AG04449 (cell line): ENCODE measurements at regions not wholly inside any gene's neighbourhood (a gene's known extent, or its start where the extent isn't known, plus 50 kb on each side); places are given as distances from the start of the nearest gene placed in this dataset.
"Not testable (repeated sequence)": the region's sequence is repeated elsewhere in the genome, so short reads cannot be mapped to it uniquely, and the experiment has no call there.

ENCODE experiments used
- CTCF ChIA-PET: fragments of 350-600 bp; formaldehyde crosslinking; extraction: SDS; loops from one replicate; lab custom pipeline; 2021; ENCODE audit warnings: antibody characterized with exemption; lab: Yijun Ruan, JAX
- POLR2A ChIA-PET: fragments of 400-600, 350-600 bp; formaldehyde crosslinking; extraction: SDS; loops from one replicate; lab custom pipeline; 2020; ENCODE audit warnings: antibody characterized with exemption, inconsistent platforms; lab: Yijun Ruan, JAX
- DNase-seq: peaks from one replicate; pipeline ENCODE4 v3.0.0-alpha.2; 2010; ENCODE audit warnings: low read depth, low spot score
- H3K4me3 ChIP-seq: 2 replicates; pipeline ENCODE4 v1.5.1; 2011; ENCODE audit warnings: low read depth, mild to moderate bottlenecking, control low read depth, low read length
- TF ChIP-seq, protein P1 (sequence below): IDR thresholded peaks from one replicate; pipeline ENCODE4 v1.5.1; 2011; ENCODE audit warnings: mild to moderate bottlenecking, moderate library complexity, low read length, control low read depth, inconsistent platforms; ENCODE audit not compliant: insufficient read depth; ENCODE audit errors: missing control alignments

DNA sequence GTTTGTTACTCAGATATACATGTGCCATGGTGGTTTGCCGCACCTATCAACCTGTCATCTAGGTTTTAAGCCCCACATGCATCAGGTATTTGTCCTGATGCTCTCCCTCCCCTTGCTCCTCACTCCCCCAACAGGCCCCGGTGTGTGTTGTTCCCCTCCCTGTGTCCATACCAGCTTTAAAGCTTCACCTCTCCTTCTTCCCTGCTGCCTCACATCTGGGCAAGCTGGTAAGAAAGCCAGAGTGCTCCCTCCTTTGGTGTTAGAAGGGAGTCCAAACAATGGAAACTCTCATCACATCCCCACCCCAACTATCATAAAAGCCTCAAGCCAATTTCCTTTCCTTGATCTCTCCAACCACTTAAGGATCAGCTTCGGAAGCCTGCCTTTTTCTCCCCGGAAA is 1115.6 kb upstream of the GOT2 start:
- ChIA-PET POLR2A (no interaction called here), CTCF (no interaction called here)
- TF ChIP-seq, protein P1, sequence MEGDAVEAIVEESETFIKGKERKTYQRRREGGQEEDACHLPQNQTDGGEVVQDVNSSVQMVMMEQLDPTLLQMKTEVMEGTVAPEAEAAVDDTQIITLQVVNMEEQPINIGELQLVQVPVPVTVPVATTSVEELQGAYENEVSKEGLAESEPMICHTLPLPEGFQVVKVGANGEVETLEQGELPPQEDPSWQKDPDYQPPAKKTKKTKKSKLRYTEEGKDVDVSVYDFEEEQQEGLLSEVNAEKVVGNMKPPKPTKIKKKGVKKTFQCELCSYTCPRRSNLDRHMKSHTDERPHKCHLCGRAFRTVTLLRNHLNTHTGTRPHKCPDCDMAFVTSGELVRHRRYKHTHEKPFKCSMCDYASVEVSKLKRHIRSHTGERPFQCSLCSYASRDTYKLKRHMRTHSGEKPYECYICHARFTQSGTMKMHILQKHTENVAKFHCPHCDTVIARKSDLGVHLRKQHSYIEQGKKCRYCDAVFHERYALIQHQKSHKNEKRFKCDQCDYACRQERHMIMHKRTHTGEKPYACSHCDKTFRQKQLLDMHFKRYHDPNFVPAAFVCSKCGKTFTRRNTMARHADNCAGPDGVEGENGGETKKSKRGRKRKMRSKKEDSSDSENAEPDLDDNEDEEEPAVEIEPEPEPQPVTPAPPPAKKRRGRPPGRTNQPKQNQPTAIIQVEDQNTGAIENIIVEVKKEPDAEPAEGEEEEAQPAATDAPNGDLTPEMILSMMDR = no peak
- DNase-seq = no peak
- no peak overlapping the region for H3K4me3 ChIP-seq

DNA sequence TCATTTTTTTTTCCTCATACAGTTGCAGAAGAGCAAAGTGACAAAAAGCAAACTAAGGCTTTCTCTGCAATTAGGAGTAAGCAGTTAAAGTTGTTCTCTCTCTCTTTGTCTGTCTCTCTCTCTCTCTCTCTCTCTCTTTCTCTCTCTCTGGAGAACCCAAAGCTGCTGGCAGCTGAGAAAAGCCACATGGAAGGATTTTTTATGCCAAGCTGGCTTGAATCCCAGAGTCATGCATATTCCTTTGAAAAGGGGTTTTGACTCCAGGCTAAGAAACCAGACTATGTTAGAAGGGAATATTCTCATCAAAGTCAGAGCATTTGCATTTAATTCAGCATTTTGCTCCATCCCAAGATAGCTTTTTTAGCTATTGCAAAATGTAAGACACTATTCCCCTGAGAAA is 1114.2 kb upstream of the GOT2 start:
- POLR2A ChIA-PET = no interaction called here
- TF ChIP-seq, protein P1 = no peak
- H3K4me3 ChIP-seq = no peak overlapping the region
- no peak for DNase-seq
- CTCF ChIA-PET = no interaction called here

DNA sequence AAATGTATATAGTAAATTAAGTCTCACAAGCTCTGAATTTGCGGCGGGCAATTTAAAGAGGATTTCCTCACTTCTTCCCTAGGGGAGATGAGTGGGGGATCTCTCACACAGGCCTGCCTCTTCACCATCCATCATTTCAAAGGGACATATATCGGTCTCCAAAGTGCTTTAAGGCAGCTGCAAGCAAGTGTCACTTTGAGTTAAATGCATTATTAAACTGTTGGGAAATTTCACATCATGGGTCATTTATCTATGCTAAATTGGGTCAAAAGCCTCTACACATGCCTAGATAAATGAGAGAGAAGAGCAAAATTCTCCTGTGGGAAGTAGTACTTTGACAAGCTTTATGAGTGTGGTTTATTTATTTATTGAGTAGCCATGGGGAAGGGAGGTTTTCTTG is 1106.1 kb upstream of the GOT2 start:
- TF ChIP-seq, protein P1 = no peak
- ChIA-PET CTCF (no interaction called here), POLR2A (no interaction called here)
- no peak for DNase-seq
- H3K4me3 ChIP-seq = no peak overlapping the region

DNA sequence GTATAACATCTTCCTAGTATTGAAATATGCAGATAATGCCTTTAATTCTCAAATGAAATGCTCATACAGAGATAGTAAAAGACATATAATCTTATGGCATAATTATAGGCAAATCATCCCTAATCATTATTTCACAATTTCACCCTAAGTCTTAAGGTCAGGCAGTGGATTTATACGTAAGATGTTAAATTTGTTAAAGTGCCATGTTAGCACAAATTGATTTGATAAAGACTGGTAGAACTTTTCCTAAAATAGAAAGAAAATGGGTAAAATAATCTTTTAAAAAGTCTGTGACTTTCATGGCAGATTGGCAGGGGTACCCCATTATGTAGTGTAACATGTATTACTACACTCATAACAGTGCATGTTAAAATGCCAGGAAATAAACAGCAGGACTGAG is 1092.7 kb upstream of the GOT2 start:
- TF ChIP-seq, protein P1 = no peak
- DNase-seq = no peak
- no peak overlapping the region for H3K4me3 ChIP-seq
- ChIA-PET POLR2A (no interaction called here), CTCF (no interaction called here)

DNA sequence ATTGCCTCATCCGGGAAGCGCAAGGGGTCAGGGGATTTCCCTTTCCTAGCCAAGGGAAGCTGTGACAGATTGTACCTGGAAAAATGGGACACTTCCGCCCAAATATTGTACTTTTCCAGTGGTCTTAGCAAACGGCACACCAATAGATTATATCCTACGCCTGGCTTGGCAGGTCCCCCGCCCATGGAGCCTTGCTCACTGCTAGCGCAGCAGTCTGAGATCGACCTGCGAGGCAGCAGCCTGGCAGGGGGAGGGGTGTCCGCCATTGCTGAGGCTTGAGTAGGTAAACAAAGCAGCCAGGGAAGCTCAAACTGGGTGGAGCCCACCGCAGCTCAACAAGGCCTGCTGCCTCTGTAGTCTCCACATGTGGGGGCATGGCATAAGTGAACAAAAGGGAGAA is 1075.4 kb upstream of the GOT2 start:
- DNase-seq, POLR2A ChIA-PET, CTCF ChIA-PET, H3K4me3 ChIP-seq: not testable (repeated sequence)

DNA sequence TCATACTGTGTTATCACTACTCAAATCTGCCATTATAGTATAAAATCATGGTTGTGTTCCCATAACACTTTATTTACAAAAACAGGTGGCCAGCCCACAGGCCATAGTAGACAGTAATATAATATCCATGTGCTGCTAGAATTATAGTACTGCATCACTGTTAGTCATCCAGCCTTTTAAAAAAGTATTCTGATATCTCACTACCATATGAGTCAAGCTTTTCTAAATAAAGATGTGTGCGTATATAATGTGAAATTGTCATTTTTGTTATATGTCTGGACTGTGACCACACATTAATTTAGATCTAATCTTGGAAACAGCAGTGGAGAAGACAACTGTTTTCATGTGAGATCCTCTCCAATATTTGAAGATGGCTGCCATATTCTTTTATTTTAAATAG is 1049.1 kb upstream of the GOT2 start:
- TF ChIP-seq, protein P1 = no peak
- CTCF ChIA-PET = no interaction called here
- no peak for DNase-seq
- no peak overlapping the region for H3K4me3 ChIP-seq
- POLR2A ChIA-PET = no interaction called here

DNA sequence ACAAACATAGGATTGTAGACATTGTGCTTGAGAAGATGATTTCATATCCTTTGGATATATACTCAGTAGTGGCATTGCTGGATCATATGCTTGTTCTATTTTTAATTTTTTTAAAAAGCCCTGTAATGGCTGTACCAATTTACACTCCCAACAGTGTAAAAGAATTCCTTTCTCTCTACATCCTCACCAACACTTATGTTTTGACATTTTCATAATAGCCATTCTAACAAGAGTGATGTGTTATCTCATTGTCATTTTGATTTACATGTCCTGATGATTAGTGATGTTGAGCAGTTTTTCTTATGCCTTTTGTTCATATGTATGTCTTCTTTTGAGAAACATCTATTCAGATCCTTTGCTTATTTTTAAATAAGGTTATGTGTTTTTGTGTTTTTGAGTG is 1039.2 kb upstream of the GOT2 start:
- ChIA-PET CTCF (no interaction called here), POLR2A (no interaction called here)
- no peak for DNase-seq
- H3K4me3 ChIP-seq = no peak overlapping the region
- TF ChIP-seq, protein P1 = no peak
